Putamen (tissue), 1 donor: ENCODE measurements at regions not wholly inside any gene's neighbourhood (a gene's known extent, or its start where the extent isn't known, plus 50 kb on each side); places are given as distances from the start of the nearest gene placed in this dataset.
"Not testable (repeated sequence)": the region's sequence is repeated elsewhere in the genome, so short reads cannot be mapped to it uniquely, and the experiment has no call there.

Experiments used
- DNase-seq: peaks from one replicate; pipeline ENCODE4 v3.0.0-alpha.2; 2016; ENCODE audit warnings: low spot score

DNA sequence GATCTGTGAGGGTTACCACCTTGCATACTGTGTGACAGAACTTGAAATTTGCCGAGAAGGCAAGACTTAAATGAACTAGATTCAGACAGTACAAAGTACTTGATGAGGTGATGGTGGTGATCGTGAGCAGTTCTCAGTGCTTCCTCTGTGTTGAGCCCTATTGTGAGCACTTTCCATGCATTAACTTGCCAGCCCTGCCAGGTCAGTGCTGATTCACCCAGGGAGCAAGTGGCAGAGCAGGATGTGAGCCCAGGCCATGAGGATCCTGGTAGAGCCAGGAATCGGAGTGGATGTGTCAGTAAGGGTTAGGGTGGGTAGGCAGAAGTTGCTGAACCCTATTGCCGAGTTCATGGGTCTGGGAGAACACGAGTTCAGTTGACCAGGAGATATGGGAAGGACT, 4545.7 kb upstream of the TPTE start:
- DNase-seq, result not testable (repeated sequence)

DNA sequence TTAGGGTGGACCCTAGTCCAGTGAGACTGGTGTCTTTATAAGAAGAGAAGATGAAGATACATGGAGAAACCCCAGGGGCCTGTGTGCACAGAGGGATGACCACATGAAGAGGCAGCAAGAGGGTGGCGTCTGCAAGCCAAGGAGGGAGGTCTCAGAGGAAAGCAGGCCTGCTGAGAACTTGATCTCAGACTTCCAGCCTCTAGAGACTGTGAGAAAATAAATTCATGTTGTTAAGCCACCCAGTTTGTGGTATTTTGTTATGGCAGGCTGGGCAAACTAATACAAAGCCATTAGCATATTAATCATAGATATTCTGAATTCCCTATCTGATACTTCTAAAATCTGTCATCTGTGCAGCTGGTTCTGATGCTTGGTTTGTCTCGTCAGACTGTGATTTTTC, 4523.8 kb upstream of the TPTE start:
- DNase-seq, result not testable (repeated sequence)

DNA sequence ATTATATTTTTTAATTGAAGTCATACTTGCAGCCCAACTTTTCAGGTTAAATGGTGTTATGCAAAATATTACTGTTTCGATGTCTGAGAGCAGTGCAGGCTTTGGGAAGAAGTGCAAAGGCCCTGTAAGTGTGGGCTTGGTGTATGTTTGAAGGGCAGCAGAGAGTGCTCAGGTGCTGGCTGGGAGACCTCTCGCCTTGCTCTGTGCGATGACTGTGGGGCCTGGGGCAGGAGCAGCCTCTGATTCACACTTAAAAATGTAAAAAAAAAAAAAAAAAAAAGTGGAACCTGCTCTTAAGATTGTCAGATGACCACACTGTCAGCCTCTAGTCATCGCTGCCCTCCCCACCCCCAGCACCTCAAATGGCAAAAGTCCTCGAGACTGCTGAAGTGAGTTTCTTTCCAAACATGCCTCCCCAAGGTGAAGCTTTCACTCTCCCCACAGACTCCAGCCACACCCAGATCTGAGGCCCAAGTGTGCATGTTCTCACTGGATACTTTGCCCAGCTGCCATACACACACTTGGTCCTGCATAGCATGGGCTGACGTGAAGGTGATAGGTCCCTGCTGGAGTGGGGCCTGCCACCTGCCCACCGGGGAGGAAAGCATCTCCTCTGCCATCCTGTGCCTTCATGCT, 4505.8 kb upstream of the TPTE start:
- DNase-seq, result not testable (repeated sequence)

DNA sequence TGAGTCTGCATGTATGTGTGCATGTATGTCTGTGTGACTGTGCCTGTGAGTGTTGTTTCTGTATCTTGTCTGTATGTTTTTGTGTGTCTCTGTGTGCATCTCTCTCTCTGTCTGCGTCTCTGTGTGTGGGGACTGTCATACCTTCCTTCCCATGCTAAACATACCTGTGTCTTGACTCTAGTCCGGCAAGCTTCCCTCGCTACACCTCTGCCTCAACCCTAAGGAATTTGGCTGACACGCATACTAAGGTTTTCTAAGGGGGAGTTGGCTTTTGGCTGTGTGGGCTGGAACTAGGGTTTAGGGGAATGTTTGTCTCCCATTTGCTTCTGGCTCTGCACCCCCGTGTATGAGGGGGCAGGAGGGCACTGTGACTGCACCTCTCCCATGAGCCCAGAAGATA, 4500.9 kb upstream of the TPTE start:
- DNase-seq, result not testable (repeated sequence)

DNA sequence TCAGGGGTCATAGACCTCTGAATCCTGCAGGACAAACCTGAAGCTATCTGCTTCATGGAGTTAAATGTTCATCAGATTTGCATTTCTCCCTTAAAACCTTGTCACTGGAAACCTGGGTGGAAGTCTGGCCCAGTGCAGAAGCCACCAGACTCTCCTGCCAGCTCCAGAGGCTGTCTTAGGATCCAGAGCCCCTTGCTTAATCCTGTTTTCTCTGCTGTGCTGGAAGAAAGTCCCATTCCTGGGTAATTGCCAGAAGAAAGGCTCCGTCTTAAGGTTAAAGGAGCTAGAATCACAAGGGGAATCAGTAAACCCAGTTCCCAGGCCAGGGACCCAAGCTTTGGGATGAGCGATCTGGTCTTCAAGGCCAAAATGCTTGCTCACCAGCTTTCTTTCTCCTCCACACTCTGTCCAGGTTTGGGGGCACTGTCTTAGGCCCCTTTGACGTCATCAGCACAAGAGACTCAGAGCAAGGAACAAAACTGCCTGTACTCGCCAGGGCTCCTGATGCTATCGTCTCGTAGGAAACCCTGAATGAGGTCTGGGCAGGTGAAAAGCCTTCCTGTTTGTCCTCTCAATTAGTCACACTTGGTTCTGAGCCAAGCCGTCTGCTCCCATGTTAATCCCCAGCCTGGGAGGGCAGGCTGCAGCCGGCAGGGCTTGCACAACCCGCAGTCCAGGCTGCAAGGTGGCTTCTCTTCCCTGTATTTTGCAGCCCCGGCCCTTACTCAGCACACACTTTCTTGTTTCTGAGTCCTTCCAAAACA, 4500.2 kb upstream of the TPTE start:
- not testable (repeated sequence) for DNase-seq

DNA sequence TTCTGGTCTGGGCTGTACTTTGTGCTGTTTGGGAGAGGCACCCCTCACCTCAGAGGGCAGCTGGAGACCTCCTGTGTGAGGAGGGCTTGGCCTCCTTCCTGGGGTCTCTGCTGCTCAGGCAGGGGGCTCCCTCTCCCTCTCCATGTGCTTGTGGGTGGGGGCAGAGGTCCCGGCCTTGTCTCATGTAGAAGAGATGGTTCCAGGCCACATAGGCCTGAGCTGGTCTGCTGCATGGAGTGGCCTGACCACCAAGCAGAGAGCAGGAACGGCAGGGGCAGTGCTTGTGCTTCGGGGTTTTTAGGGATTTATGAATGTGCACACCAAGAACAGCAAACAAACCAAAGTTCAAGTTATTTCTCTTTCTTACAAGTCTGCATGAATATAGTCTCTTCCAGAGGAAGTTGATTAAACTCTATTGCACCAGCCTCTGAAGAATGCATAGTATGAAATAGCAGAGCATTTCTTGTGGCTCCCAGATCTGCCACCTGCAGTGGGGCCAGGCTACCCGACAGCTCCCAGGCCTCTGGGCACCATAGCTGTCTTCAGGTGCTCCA, 4499.6 kb upstream of the TPTE start:
- DNase-seq, result not testable (repeated sequence)

DNA sequence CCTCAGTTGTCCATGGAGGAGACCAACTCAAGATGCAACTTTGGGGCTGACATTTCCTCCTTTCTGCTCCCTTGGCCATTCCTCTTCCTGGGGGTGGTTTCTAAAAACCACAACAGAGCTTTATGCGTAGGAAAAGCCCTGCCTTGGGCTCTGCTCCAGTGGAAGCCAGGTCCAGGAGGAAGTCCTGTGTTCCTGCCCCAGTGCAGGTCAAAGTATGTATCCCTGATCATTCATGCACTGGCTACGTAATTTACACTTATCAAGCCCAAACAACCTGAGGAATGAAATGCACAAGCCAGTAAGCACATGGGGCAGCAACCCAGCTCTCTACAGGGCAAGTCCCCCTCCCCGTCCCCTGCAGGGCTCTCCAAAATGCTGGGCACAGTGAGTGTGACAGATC, 4498.1 kb upstream of the TPTE start:
- not testable (repeated sequence) for DNase-seq

DNA sequence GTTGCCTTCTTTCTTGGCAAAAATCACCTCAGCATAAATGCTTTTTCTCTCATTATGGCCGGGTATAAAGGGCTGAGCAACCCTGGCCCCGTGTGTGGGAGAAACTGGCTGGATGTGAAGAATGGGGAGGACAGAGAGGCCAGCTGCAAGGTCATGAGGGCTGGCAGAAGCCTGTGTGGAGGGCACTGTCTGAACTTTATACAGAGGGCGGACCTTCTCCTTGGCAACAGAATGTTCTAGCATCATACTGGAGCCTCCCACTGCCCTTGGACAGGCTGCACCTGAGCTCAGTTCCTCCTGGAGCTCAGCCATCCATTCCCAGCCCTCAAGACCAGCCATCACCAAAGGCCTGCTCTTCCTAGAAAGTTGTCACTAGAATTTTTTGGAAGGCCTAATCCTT, 4496.2 kb upstream of the TPTE start:
- not testable (repeated sequence) for DNase-seq

DNA sequence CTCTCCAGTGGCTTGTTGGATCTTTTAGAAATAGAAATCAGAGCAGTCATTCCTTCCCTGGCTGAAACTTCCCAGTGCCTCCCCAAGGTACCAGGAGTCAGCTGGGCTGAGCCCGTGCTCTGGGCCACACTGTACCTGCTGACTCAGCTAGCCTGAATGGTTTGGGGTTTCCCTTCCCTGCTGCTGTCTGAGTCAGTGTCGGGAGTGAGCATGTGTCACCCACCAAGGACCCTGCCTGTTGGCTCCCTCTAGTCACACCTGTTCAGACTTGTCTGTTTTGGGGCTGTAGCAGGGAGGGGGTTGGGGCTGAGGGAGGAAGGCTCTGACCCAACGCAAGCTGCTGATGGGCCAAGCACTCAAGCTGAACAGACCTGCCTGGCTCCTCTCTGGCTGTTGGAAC, 4493.9 kb upstream of the TPTE start:
- DNase-seq, result not testable (repeated sequence)

DNA sequence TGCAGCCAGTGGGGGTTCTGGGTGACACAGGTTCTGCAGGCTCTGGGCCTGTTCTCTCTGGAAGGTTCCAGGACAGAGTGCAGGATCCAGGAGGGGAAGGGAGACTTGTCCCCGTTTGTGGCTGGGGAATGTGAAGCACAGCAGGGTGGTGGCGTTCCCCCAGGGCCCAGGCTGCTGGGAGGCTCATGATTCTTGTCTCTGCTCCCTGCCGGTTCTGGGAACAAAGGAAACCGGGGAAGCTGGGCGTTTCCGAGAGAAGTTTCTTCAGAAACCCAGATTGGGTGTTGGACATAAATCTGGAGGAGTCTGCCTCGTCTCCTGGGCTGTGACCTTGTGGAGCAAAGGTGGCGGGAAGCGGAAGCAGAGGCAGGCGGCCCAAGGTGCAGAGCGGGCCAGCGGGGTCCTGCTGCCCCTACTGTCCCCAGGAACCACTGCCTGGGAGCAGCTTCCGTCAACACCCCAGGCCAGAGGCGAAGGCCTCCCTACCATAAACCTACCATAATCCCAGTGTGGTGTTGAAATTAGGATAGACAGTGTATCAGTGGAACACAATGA, 4487.2 kb upstream of the TPTE start:
- DNase-seq, result not testable (repeated sequence)

DNA sequence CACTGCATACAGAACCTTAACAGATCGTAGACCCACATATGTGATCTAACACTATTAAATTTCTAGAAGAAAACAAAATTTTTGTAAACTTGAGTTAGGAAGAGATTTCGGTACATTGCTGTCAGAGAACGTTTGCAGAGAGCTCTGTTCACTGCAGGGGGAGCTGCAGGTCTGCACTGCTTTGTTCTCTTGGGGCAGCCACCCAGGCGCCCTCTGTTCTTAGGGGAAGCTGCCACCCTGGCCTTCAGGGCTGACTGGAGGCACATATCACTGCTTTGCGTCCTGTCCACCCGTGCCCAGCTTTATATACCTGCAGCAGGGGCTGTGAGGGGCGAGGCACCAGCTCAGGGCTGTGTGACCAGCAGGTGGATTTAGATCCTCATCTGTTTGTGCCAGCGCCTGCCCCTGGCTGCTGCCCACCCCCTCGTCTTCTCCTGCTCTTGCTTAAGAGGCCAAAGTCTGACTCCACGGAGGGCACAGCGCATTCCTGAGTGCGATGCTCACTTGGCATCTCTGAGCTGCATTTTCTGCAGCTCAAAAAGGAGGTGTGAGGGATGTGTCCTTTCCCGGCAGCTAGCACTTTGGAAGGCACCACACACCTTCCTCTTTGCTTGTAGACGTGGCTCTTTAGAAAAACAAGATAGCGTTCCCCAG, 4486.4 kb upstream of the TPTE start:
- not testable (repeated sequence) for DNase-seq

DNA sequence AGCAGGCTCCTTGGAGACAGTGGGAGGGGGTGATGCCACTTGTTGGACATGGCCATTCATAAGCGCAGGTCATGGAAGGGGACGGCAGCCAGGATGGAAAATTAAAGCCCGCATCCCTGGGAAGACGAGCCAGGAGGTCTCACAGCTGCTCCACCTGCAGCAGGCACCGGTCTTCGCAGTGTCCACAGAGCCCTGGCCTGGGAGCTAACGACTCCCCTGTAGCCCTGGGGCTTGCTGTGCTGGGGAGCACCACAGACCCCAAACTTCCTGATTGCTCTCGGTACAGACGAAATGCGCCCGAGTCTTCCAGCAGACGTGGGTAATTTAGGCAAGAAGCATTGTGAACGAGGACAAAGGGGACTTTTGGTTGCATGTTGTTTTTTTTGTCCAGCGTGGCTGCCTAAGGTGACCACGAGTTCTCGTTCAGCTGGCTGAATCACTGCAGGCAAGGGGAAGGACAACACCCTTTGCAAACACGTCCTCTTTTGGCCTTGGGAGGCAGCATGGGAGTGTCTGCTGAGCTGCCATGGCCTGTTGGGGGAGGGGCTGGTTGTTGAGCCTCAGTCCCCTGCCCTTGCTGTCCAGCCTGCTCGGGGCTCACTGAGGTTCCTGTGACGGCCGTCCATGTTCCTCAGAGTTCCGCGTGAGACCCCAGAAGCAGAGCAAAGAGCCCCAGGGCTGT, 4485.8 kb upstream of the TPTE start:
- not testable (repeated sequence) for DNase-seq

DNA sequence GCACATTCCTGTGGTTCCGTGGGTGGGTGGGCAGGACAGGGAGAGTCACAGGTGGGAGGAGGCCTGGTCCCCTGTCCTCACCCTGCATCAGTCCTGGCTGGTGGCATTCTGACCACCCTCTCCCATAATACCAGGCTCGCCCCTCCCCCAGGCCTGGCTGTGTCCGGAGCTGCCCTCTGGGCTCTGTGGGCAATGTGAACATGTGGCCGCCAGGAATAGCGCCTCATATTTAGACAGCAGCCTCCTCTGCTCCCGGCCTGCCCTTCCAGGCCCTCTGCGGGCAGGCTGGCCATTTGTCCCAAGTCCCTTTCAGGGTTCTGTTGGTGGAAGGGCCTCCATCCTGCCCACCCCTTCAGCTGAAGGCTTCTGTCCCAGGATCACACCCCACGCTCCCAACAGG, 4482.2 kb upstream of the TPTE start:
- DNase-seq, result not testable (repeated sequence)

DNA sequence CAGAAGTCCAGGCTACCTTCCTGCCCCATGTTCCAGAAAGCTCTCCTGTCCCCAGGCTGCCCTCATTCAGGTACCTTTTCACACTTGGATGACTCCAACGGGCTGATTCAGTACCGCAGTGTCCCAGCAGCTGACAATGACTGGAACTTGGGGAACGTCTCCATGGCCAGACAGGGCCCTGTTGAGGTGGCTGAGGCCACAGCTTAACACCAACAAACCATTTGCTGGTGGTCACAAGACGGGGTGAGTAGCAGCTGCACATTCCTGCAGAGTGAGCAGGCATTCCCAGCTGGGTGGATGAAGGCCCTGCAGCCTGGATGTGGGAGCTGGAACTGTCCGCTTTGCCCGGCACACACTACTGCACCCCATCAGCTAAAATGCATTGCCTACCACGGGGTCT, 4481.3 kb upstream of the TPTE start:
- not testable (repeated sequence) for DNase-seq

DNA sequence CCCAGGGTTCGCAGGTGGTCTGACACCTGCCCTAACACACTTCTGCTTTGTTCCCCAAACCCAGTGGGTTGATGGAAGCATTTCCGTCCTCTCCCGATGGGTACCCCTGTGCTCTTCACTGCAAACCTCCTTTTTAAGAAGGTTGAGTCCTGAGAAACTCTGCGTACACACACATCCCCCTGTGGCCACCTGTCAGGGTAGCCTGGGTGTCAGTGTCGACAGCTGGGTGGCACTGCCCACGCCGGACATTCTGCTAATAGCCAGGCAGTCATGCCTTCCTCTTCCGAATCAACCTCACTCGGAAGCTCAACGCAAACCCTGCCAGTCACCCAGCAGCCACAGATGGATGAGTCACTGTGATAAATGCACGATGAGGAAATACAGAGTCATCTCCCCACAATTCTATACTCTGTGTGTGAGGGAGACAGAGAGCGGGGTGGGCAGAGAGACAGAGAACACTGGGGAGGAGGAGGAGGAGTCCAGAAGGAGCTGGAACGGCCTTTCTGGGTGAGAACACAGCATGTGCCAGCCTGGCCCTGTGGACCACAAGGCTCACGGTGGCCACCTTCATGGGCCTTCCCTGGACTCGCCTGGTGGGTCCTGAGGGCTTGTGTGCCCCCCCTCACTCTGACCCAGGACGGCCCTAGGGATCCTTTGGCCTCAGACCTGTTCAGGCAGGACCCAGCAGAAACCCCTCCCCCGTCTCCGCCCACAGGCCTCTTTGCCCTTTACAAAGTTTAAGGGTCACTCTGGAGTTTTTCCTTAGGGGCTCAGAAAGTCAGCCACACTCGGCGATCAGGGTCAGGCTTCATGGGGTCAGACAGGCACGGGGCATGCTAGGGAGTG, 4477.7 kb upstream of the TPTE start:
- not testable (repeated sequence) for DNase-seq

DNA sequence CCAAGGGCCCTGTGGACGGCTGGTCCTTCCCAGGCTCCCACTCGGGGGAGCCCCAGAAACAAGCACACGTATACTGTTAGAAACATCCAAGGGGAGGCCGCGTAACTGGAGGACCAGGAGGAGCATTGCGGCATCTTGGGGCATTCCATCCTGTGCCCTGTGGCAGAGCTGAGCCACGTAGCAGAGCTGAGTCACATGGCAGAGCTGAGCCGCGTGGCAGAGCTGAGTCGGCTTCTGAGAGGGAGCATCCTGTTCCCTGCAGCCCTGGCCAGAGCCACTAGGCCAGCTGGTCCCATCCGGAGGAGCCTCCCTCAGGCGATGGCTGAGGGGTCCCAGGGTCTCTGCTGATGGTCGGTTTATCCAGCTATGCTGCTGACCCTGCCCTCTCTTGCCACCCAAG, 4476.7 kb upstream of the TPTE start:
- not testable (repeated sequence) for DNase-seq

DNA sequence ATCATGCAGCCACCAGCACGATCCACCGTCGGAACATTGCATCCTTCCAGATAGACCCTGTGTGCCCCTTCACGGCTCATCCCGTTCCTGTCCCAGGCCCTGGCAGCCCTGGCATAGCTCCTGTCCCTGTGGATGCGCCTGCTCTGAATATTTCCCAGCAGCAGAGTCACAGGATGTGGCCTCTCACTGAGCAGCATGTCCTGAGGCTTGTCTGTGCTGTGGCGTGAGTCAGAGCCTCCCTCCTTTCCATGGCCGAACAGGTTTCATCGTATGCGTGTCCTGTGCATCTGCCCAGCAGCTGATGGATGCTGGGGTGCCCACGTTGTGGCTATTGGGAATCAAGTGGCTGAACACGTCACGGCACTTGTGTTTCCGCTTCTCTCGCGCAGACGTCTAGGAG, 4471.5 kb upstream of the TPTE start:
- DNase-seq, result not testable (repeated sequence)

DNA sequence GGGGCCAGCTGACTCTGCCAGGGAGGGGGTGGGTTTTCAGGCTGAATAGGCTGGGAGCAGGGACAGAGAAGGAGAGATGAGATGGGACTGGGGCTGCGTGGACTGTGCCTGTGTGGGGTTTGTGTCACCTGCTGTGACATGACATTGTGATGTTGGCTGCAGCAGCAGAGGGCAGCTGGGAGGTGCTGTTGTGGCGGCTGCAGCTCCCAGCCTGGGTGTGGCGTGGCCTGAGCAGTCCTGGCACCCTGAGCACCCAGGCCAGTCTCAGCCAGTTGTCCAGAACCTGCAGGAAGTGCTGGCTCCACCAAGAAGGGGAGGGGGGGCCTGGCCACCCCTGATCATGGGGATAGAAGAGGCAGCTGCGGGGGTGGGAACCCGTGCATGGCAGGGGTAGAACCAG, 4469.3 kb upstream of the TPTE start:
- DNase-seq, result not testable (repeated sequence)

DNA sequence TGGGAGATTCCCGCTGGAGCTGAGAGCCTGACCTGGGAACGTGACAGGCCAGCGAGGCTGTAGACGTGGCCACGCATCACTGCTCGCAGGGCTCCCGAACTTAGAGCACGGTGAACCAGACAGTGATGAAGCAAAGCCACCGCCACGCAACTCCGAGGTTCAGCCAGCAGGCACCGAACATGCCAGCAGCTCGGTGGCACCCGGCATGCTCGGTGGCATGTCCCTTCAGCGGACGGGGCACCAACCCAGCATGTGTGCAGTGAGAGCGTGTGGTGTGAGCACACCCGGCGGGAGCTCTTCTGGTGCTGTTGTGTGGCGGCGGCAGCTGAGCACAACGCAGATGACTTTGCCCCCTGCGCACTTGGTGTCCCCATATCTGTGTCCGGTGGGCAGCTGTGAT, 4468.2 kb upstream of the TPTE start:
- DNase-seq, result not testable (repeated sequence)

DNA sequence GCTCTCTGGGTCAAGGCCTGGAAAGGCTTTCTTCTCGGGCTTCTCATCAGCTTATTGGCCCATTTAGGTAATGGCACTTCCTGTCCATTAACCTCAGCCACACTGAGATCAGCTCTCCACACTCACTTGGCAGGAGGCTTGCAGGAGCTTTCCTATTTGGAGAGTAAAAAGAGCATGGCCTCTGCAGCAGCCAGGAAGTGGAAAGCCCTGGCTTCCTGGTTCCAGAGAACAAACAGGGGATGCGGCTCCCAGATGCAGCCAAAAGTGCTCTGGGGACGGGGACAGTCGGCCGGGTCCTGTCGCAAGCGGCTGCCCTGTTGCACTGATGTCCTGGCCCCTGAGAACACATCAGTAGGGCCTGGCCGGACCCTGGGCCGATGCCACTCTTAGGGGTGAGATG, 4462.4 kb upstream of the TPTE start:
- not testable (repeated sequence) for DNase-seq
